ENCODE measurements at regions not wholly inside any gene's neighbourhood (a gene's known extent, or its start where the extent isn't known, plus 50 kb on each side); places are given as distances from the start of the nearest gene placed in this dataset.

- DNase-seq (ENCODE audit: low spot score) = no peak
- no peaks in the 10 kb centered on the region for H3K4me1 ChIP-seq (ENCODE audit: control insufficient read depth in 1 of 2, low read depth in 2 of 2)
- no peaks in the 10 kb centered on the region for H3K27me3 ChIP-seq (replicated peaks; ENCODE audit: insufficient read depth)
- ATAC-seq (ENCODE audit: insufficient number of reproducible peaks, low FRiP score, low read depth) = no peak
- H3K9me3 ChIP-seq = no peaks in the 10 kb centered on the region
- TF ChIP-seq, protein P1, sequence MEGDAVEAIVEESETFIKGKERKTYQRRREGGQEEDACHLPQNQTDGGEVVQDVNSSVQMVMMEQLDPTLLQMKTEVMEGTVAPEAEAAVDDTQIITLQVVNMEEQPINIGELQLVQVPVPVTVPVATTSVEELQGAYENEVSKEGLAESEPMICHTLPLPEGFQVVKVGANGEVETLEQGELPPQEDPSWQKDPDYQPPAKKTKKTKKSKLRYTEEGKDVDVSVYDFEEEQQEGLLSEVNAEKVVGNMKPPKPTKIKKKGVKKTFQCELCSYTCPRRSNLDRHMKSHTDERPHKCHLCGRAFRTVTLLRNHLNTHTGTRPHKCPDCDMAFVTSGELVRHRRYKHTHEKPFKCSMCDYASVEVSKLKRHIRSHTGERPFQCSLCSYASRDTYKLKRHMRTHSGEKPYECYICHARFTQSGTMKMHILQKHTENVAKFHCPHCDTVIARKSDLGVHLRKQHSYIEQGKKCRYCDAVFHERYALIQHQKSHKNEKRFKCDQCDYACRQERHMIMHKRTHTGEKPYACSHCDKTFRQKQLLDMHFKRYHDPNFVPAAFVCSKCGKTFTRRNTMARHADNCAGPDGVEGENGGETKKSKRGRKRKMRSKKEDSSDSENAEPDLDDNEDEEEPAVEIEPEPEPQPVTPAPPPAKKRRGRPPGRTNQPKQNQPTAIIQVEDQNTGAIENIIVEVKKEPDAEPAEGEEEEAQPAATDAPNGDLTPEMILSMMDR (IDR thresholded peaks at IDR 0.05) = peak; percentile 43
- H3K4me3 ChIP-seq = no peak overlapping the region
- H3K27ac ChIP-seq = no peak overlapping the region
- H3K36me3 ChIP-seq = no peaks in the 10 kb centered on the region
Measured at GRCh38 chr9:23123048-23123632, 676.5 kb downstream of the DMRTA1 start.

GRCh38 chr9:23145467-23145866, 680.6 kb downstream of the ELAVL2 start:
- Histone ChIP-seq H3K4me1 (ENCODE audit: control insufficient read depth in 1 of 2, low read depth in 2 of 2) (no peaks in the 10 kb centered on the region), H3K27me3 (replicated peaks; ENCODE audit: insufficient read depth) (no peaks in the 10 kb centered on the region), H3K4me3 (no peak overlapping the region), H3K27ac (no peak overlapping the region), H3K9me3 (no peaks in the 10 kb centered on the region), H3K36me3 (no peaks in the 10 kb centered on the region)
- TF ChIP-seq, protein P1 (IDR thresholded peaks at IDR 0.05) = no peak
- ATAC-seq (ENCODE audit: insufficient number of reproducible peaks, low FRiP score, low read depth) (no peak), DNase-seq (ENCODE audit: low spot score) (no peak)

GRCh38 chr9:23153058-23153457, 673.0 kb downstream of the ELAVL2 start:
- DNase-seq (ENCODE audit: low spot score) = no peak
- no peaks in the 10 kb centered on the region for H3K27me3 ChIP-seq (replicated peaks; ENCODE audit: insufficient read depth)
- H3K4me3 ChIP-seq = no peak overlapping the region
- ATAC-seq (ENCODE audit: insufficient number of reproducible peaks, low FRiP score, low read depth) = no peak
- no peaks in the 10 kb centered on the region for H3K9me3 ChIP-seq
- no peaks in the 10 kb centered on the region for H3K36me3 ChIP-seq
- no peak overlapping the region for H3K27ac ChIP-seq
- H3K4me1 ChIP-seq (ENCODE audit: control insufficient read depth in 1 of 2, low read depth in 2 of 2) = no peaks in the 10 kb centered on the region
- TF ChIP-seq, protein P1 (IDR thresholded peaks at IDR 0.05) = no peak

- ATAC-seq (ENCODE audit: insufficient number of reproducible peaks, low FRiP score, low read depth) (no peak), DNase-seq (ENCODE audit: low spot score) (no peak)
- H3K4me3 ChIP-seq = no peak overlapping the region
- H3K27me3 ChIP-seq (replicated peaks; ENCODE audit: insufficient read depth) = no peaks in the 10 kb centered on the region
- no peaks in the 10 kb centered on the region for H3K9me3 ChIP-seq
- H3K4me1 ChIP-seq (ENCODE audit: control insufficient read depth in 1 of 2, low read depth in 2 of 2) = no peaks in the 10 kb centered on the region
- H3K36me3 ChIP-seq = no peaks in the 10 kb centered on the region
- H3K27ac ChIP-seq = no peak overlapping the region
- TF ChIP-seq, protein P1 (IDR thresholded peaks at IDR 0.05) = no peak
Measured at GRCh38 chr9:23160491-23160890, 665.5 kb downstream of the ELAVL2 start.

DNA sequence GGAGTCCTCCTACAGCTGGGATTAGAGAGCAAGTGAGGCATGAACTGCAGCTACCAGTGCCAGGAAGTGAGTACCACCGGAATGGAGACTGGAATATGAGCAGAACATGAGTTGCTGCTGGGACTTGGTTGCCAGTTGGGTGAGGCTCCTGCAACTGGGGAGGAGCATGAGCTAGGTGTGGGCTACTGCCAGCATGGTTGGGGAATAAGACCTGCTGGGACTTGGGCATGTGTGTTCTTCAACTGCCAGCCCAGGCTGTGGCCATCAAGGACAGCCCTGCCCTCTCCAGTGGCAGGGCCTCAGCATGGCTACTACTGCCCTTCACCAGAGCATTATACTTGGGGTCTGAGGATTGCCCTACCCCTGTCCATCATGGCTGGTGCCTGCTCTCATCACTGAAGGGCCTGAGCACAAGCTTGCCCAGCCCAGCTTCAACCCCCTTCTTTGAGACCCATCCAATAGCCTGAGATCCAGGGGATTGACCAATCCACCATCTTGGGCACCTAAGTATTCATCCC, 665.0 kb downstream of the ELAVL2 start:
- no peaks in the 10 kb centered on the region for H3K27me3 ChIP-seq (replicated peaks; ENCODE audit: insufficient read depth)
- H3K27ac ChIP-seq = no peak overlapping the region
- H3K36me3 ChIP-seq = no peaks in the 10 kb centered on the region
- no peak for DNase-seq (ENCODE audit: low spot score)
- H3K4me3 ChIP-seq = no peak overlapping the region
- H3K9me3 ChIP-seq = no peaks in the 10 kb centered on the region
- no peaks in the 10 kb centered on the region for H3K4me1 ChIP-seq (ENCODE audit: control insufficient read depth in 1 of 2, low read depth in 2 of 2)
- TF ChIP-seq, protein P1 (IDR thresholded peaks at IDR 0.05) = no peak
- ATAC-seq (ENCODE audit: insufficient number of reproducible peaks, low FRiP score, low read depth) = no peak

All from thoracic aorta (tissue), 2 donors.